Chondrocyte (in vitro differentiated cells): ENCODE measurements at regions not wholly inside any gene's neighbourhood (a gene's known extent, or its start where the extent isn't known, plus 50 kb on each side); places are given as distances from the start of the nearest gene placed in this dataset.

ENCODE experiments used
- DNase-seq: peaks from one replicate; pipeline ENCODE4 v3.0.0; 2021; ENCODE audit warnings: mixed read lengths, low spot score
- H3K27ac Mint-ChIP-seq: one replicate; pipeline ENCODE4 v1.8.0; 2021; ENCODE audit warnings: mild to moderate bottlenecking, moderate library complexity, mixed read lengths; ENCODE audit not compliant: unreplicated experiment
- H3K27me3 Mint-ChIP-seq: 2 replicates; pipeline ENCODE4 v1.8.0; 2021; ENCODE audit warnings: low read depth, mixed read lengths
- H3K36me3 Mint-ChIP-seq: 2 replicates; pipeline ENCODE4 v1.8.0; 2021; ENCODE audit warnings: low read depth, mixed read lengths
- H3K4me1 Mint-ChIP-seq: 2 replicates; pipeline ENCODE4 v1.8.0; 2021; ENCODE audit warnings: low read depth, mild to moderate bottlenecking, mixed read lengths
- H3K4me3 Mint-ChIP-seq: one replicate; pipeline ENCODE4 v1.8.0; 2021; ENCODE audit warnings: mild to moderate bottlenecking, moderate library complexity, mixed read lengths; ENCODE audit not compliant: unreplicated experiment
- H3K9me3 Mint-ChIP-seq: 2 replicates; pipeline ENCODE4 v1.8.0; 2021; ENCODE audit warnings: low read depth, mixed read lengths
- CTCF ChIP-seq: fragments of 200-600 bp; sonication (generic); IDR thresholded peaks from 2 replicates; pipeline ENCODE4 v1.5.0; 2021; ENCODE audit warnings: antibody characterized with exemption, mild to moderate bottlenecking, moderate library complexity

- Mint-ChIP-seq H3K4me1 (no peaks in the 10 kb centered on the region), H3K4me3 (no peak overlapping the region), H3K27ac (no peak overlapping the region), H3K9me3 (no peaks in the 10 kb centered on the region), H3K27me3 (peaks cover 2% of the 10 kb centered on the region), H3K36me3 (no peaks in the 10 kb centered on the region)
- no peak for DNase-seq
- TF ChIP-seq CTCF, result no peak
Measured at GRCh38 chr7:54252256-54253035, 289.7 kb upstream of the VSTM2A start.

GRCh38 chr7:54253036-54253373 lies 289.2 kb upstream of the VSTM2A start:
- peaks cover 2% of the 10 kb centered on the region for H3K27me3 Mint-ChIP-seq
- DNase-seq, result no peak
- H3K36me3 Mint-ChIP-seq, result no peaks in the 10 kb centered on the region
- H3K4me1 Mint-ChIP-seq, result no peaks in the 10 kb centered on the region
- no peaks in the 10 kb centered on the region for H3K9me3 Mint-ChIP-seq
- no peak for TF ChIP-seq CTCF
- no peak overlapping the region for H3K27ac Mint-ChIP-seq
- no peak overlapping the region for H3K4me3 Mint-ChIP-seq

- Mint-ChIP-seq H3K36me3 (no peaks in the 10 kb centered on the region), H3K27ac (no peak overlapping the region), H3K27me3 (peaks cover 2% of the 10 kb centered on the region), H3K9me3 (no peaks in the 10 kb centered on the region), H3K4me1 (no peaks in the 10 kb centered on the region), H3K4me3 (no peak overlapping the region)
- DNase-seq, result no peak
- no peak for TF ChIP-seq CTCF
Measured at GRCh38 chr7:54255242-54255641, 286.9 kb upstream of the VSTM2A start.

- no peaks in the 10 kb centered on the region for H3K36me3 Mint-ChIP-seq
- no peak for TF ChIP-seq CTCF
- H3K4me3 Mint-ChIP-seq, result no peak overlapping the region
- H3K27ac Mint-ChIP-seq, result no peak overlapping the region
- H3K27me3 Mint-ChIP-seq, result peaks cover 2% of the 10 kb centered on the region
- H3K4me1 Mint-ChIP-seq, result no peaks in the 10 kb centered on the region
- no peaks in the 10 kb centered on the region for H3K9me3 Mint-ChIP-seq
- no peak for DNase-seq
Measured at GRCh38 chr7:54259185-54259584, 283.0 kb upstream of the VSTM2A start.

- no peak for DNase-seq
Measured at GRCh38 chr7:54260941-54261371, 281.2 kb upstream of the VSTM2A start.

More at GRCh38 chr7:54260941-54261371, 281.2 kb upstream of the VSTM2A start:
- H3K4me3 Mint-ChIP-seq, result no peak overlapping the region
- H3K27ac Mint-ChIP-seq, result no peak overlapping the region
- H3K4me1 Mint-ChIP-seq, result no peaks in the 10 kb centered on the region
- H3K36me3 Mint-ChIP-seq, result peaks cover 2% of the 10 kb centered on the region
- peaks cover 2% of the 10 kb centered on the region for H3K27me3 Mint-ChIP-seq
- no peaks in the 10 kb centered on the region for H3K9me3 Mint-ChIP-seq
- no peak for TF ChIP-seq CTCF
